SK-N-SH (cell line): ENCODE measurements at regions not wholly inside any gene's neighbourhood (a gene's known extent, or its start where the extent isn't known, plus 50 kb on each side); places are given as distances from the start of the nearest gene placed in this dataset.
"Not testable (repeated sequence)": the region's sequence is repeated elsewhere in the genome, so short reads cannot be mapped to it uniquely, and the experiment has no call there.

Experiments used
- CTCF ChIA-PET: fragments of 300-600, 350-600 bp; formaldehyde crosslinking; extraction: SDS; loops from one replicate; lab custom pipeline; 2021; lab: Yijun Ruan, JAX
- POLR2A ChIA-PET: fragments of 350-600 bp; sonication (Branson Sonifier 250); formaldehyde crosslinking; extraction: SDS; loops from one replicate; lab custom pipeline; 2020; ENCODE audit warnings: antibody characterized with exemption, inconsistent platforms; lab: Yijun Ruan, JAX
- DNase-seq: peaks from one replicate; pipeline ENCODE4 v3.0.0; 2012
- H2AFZ ChIP-seq: fragments of 200-600 bp; sonication (generic); 2 replicates; pipeline ENCODE4 v1.8.1; 2016; ENCODE audit warnings: antibody characterized with exemption, mild to moderate bottlenecking, low read depth
- H3F3A ChIP-seq: fragments of 200-600 bp; sonication (generic); replicated peaks from 2 replicates; pipeline ENCODE3; 2016; ENCODE audit warnings: antibody characterized with exemption, mild to moderate bottlenecking; ENCODE audit not compliant: insufficient read depth
- H3K27ac ChIP-seq, 2 experiments: fragments of 200-500 bp in 1 of 2; fragments of 200-600 bp in 1 of 2; sonication (Bioruptor generic) in 1 of 2; sonication (generic), shearing (Covaris generic) in 1 of 2; 2 replicates each; pipeline versions ENCODE4 v1.5.1 to v1.6.1; 2014 to 2016; ENCODE audit warnings: low read depth in 2 of 2, inconsistent platforms in 1 of 2, low read length in 1 of 2, mild to moderate bottlenecking in 1 of 2, mixed read lengths in 1 of 2
- H3K27me3 ChIP-seq: fragments of 200-600 bp; sonication (generic), shearing (Covaris generic); 2 replicates; pipeline ENCODE4 v1.6.1; 2016; ENCODE audit warnings: mixed run types; ENCODE audit not compliant: insufficient read depth
- H3K36me3 ChIP-seq, 2 experiments: fragments of 200-500 bp in 1 of 2; fragments of 200-600 bp in 1 of 2; sonication (Bioruptor generic) in 1 of 2; sonication (generic) in 1 of 2; replicated peaks in 1 of 2; 2 replicates each; pipeline versions ENCODE3 to v1.5.1; 2014 to 2016; ENCODE audit warnings: low read length in 1 of 2, mild to moderate bottlenecking in 1 of 2; ENCODE audit not compliant: insufficient read depth in 2 of 2, control insufficient read depth in 1 of 2
- H3K4me1 ChIP-seq, 2 experiments: fragments of 200-500 bp in 1 of 2; fragments of 200-600 bp in 1 of 2; sonication (Bioruptor generic) in 1 of 2; sonication (generic), shearing (Covaris generic) in 1 of 2; 2 replicates each; pipeline versions ENCODE4 v1.5.1 to v1.6.1; 2014 to 2016; ENCODE audit warnings: low read depth in 1 of 2, low read length in 1 of 2, mixed run types in 1 of 2; ENCODE audit not compliant: insufficient read depth in 2 of 2, control insufficient read depth in 1 of 2
- H3K4me2 ChIP-seq: fragments of 200-600 bp; sonication (generic), shearing (Covaris generic); 2 replicates; pipeline ENCODE4 v1.6.1; 2017; ENCODE audit warnings: mixed run types
- H3K4me3 ChIP-seq, 2 experiments: fragments of 200-500 bp in 1 of 2; fragments of 200-600 bp in 1 of 2; sonication (Bioruptor generic) in 1 of 2; sonication (generic), shearing (Covaris generic) in 1 of 2; 2 replicates each; pipeline versions ENCODE4 v1.5.1 to v1.8.1; 2014 to 2016; ENCODE audit warnings: low read depth in 2 of 2, inconsistent platforms in 1 of 2, low read length in 1 of 2, mild to moderate bottlenecking in 1 of 2, mixed read lengths in 1 of 2, moderate library complexity in 1 of 2
- H3K79me2 ChIP-seq: fragments of 200-600 bp; sonication (generic); 2 replicates; pipeline ENCODE4 v1.8.1; 2017; ENCODE audit warnings: mild to moderate bottlenecking; ENCODE audit not compliant: insufficient read depth
- H3K9ac ChIP-seq: fragments of 200-600 bp; sonication (generic); 2 replicates; pipeline ENCODE4 v1.6.1; 2017; ENCODE audit warnings: mixed run types
- H3K9me2 ChIP-seq: fragments of 200-600 bp; sonication (generic); 2 replicates; pipeline ENCODE4 v1.6.1; 2017; ENCODE audit warnings: mixed run types
- H3K9me3 ChIP-seq: fragments of 200-600 bp; sonication (generic); 2 replicates; pipeline ENCODE4 v1.6.1; 2017; ENCODE audit warnings: mixed run types, mild to moderate bottlenecking, moderate library complexity
- H4K20me1 ChIP-seq: fragments of 200-600 bp; sonication (generic); 2 replicates; pipeline ENCODE4 v1.6.1; 2017; ENCODE audit warnings: mild to moderate bottlenecking, mixed run types; ENCODE audit not compliant: insufficient read depth
- CHD2 ChIP-seq: fragments of 150-350 bp; IDR thresholded peaks from 2 replicates; pipeline ENCODE4 v1.6.1; 2018; ENCODE audit warnings: low read length; ENCODE audit not compliant: partially characterized antibody
- ELF1 ChIP-seq: IDR thresholded peaks from 2 replicates; pipeline ENCODE4 v1.4.0; 2012
- EZH2phosphoT487 ChIP-seq: fragments of 200-600 bp; sonication (generic); IDR thresholded peaks from 2 replicates; pipeline ENCODE4 v1.6.1; 2017; ENCODE audit warnings: low read depth, mixed run types, mild to moderate bottlenecking, antibody characterized with exemption, moderate library complexity, borderline replicate concordance
- JUND ChIP-seq: IDR thresholded peaks from 2 replicates; pipeline ENCODE4 v1.4.0; 2012
- MEF2A ChIP-seq: IDR thresholded peaks from 2 replicates; pipeline ENCODE4 v1.4.0; 2012; ENCODE audit warnings: low read depth, borderline replicate concordance
- MXI1 ChIP-seq: IDR thresholded peaks from 2 replicates; pipeline ENCODE4 v1.6.1; 2012; ENCODE audit warnings: mild to moderate bottlenecking, low read depth, low read length, improper control_type of control experiment
- RXRA ChIP-seq: IDR thresholded peaks from 2 replicates; pipeline ENCODE4 v1.4.0; 2012; ENCODE audit warnings: low read depth, mild to moderate bottlenecking, borderline replicate concordance
- SMC3 ChIP-seq: IDR thresholded peaks from 2 replicates; pipeline ENCODE4 v1.6.1; 2012; ENCODE audit warnings: low read depth, low read length, improper control_type of control experiment
- TCF12 ChIP-seq: IDR thresholded peaks from 2 replicates; pipeline ENCODE4 v1.4.0; 2012
- TEAD4 ChIP-seq: IDR thresholded peaks from 2 replicates; pipeline ENCODE4 v1.4.0; 2012; ENCODE audit warnings: mild to moderate bottlenecking, borderline replicate concordance; ENCODE audit not compliant: insufficient read depth
- WGBS: methylation state at CpG from one replicate; pipeline ENCODE4 v1.1.6; 2017; ENCODE audit warnings: low lambda C conversion rate; 5-methylcytosine and 5-hydroxymethylcytosine counted together
- TF ChIP-seq, protein P1 (sequence below): fragments of 200-600 bp; sonication (generic); IDR thresholded peaks from 2 replicates; pipeline ENCODE4 v1.6.1; 2017; ENCODE audit warnings: antibody characterized with exemption, mild to moderate bottlenecking, moderate library complexity
- TF ChIP-seq, protein P2 (sequence below): IDR thresholded peaks from 2 replicates; pipeline ENCODE4 v1.4.0; 2012; ENCODE audit warnings: low read depth, borderline replicate concordance
- TF ChIP-seq, protein P3 (sequence below): fragments of 150-350 bp; IDR thresholded peaks from 2 replicates; pipeline ENCODE4 v1.6.1; 2016; ENCODE audit warnings: mild to moderate bottlenecking, low read depth, low read length
- TF ChIP-seq, protein P4 (sequence below): IDR thresholded peaks from 2 replicates; pipeline ENCODE4 v1.4.0; 2012; ENCODE audit warnings: low read depth, borderline replicate concordance
- TF ChIP-seq, protein P5 (sequence below): fragments of 150-350 bp; IDR thresholded peaks from 2 replicates; pipeline ENCODE4 v1.6.1; 2017; ENCODE audit warnings: antibody characterized with exemption, low read length, low read depth, borderline replicate concordance
- TF ChIP-seq, protein P6 (sequence below): IDR thresholded peaks from 2 replicates; pipeline ENCODE4 v1.4.0; 2012; ENCODE audit warnings: low read depth

DNA sequence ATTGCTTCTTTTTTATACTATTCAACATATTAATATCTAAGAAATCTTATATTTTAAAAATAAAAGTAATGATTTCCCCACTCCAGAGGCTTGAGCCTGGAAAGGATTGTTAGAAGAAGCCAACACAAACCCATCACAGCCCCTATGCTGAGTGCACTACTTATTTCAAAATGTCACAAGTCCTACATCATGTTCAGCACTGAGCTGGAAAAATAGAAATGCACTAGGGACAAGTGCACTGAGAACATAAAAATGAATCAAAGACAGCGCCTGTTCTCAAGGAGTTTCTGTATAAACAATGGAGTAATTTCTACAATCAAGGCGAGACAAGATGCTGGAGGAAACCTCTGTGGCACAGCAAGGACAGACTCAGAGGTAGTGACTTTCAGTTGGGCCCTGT is 155.0 kb downstream of the TXNL1 start:
- Histone ChIP-seq H3K79me2 (no peaks in the 10 kb centered on the region), H3K27me3 (no peaks in the 10 kb centered on the region), H3K4me1 (no peaks in the 10 kb centered on the region), H3K27ac (no peak overlapping the region), H3K9ac (no peak overlapping the region), H3F3A (no peaks in the 10 kb centered on the region), H2AFZ (no peak overlapping the region), H3K4me2 (no peak overlapping the region), H3K36me3 (no peaks in the 10 kb centered on the region), H3K4me3 (no peak overlapping the region), H4K20me1 (no peaks in the 10 kb centered on the region), H3K9me3 (no peaks in the 10 kb centered on the region), H3K9me2 (no peaks in the 10 kb centered on the region)
- CTCF ChIA-PET, result interaction anchor here (1.3 kb wide), 1 partner anchor 12 kb away, joined by 3 read pairs; no protein-coding TSS in a partner anchor
- no peak for DNase-seq
- POLR2A ChIA-PET, result no interaction called here
- TF ChIP-seq, protein P1, sequence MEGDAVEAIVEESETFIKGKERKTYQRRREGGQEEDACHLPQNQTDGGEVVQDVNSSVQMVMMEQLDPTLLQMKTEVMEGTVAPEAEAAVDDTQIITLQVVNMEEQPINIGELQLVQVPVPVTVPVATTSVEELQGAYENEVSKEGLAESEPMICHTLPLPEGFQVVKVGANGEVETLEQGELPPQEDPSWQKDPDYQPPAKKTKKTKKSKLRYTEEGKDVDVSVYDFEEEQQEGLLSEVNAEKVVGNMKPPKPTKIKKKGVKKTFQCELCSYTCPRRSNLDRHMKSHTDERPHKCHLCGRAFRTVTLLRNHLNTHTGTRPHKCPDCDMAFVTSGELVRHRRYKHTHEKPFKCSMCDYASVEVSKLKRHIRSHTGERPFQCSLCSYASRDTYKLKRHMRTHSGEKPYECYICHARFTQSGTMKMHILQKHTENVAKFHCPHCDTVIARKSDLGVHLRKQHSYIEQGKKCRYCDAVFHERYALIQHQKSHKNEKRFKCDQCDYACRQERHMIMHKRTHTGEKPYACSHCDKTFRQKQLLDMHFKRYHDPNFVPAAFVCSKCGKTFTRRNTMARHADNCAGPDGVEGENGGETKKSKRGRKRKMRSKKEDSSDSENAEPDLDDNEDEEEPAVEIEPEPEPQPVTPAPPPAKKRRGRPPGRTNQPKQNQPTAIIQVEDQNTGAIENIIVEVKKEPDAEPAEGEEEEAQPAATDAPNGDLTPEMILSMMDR, result no peak
- TF ChIP-seq, protein P2, sequence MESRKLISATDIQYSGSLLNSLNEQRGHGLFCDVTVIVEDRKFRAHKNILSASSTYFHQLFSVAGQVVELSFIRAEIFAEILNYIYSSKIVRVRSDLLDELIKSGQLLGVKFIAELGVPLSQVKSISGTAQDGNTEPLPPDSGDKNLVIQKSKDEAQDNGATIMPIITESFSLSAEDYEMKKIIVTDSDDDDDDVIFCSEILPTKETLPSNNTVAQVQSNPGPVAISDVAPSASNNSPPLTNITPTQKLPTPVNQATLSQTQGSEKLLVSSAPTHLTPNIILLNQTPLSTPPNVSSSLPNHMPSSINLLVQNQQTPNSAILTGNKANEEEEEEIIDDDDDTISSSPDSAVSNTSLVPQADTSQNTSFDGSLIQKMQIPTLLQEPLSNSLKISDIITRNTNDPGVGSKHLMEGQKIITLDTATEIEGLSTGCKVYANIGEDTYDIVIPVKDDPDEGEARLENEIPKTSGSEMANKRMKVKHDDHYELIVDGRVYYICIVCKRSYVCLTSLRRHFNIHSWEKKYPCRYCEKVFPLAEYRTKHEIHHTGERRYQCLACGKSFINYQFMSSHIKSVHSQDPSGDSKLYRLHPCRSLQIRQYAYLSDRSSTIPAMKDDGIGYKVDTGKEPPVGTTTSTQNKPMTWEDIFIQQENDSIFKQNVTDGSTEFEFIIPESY, result no peak
- TF ChIP-seq EZH2phosphoT487, result no peak
- WGBS, result 47% methylated on average over 2 of the region's 2 CpGs

DNA sequence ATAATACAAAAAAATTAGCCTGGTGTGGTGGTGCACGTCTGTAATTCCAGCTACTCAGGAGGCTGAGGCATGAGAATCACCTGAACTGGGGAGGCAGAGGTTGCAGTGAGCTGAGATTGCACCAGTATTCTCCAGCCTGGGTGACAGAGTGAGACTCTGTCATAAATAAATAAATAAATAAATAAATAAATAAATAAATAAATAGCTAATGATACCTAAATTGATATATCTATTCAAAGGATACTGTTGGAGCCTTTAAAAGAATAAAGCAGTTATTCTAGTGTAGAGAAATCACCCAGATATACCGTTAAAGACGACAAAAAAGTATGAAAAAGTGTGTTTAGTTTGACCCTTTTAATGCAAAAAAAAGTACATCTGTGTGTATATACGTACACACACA is 155.6 kb downstream of the TXNL1 start:
- H3K36me3 ChIP-seq, H3K27ac ChIP-seq, DNase-seq, H3K4me1 ChIP-seq, H3K79me2 ChIP-seq, H4K20me1 ChIP-seq, H3K9ac ChIP-seq, POLR2A ChIA-PET, H3K9me2 ChIP-seq, H3K9me3 ChIP-seq, H3K4me2 ChIP-seq, H3F3A ChIP-seq, H3K4me3 ChIP-seq, H3K27me3 ChIP-seq, H2AFZ ChIP-seq: not testable (repeated sequence)
- CTCF ChIA-PET, result interaction anchor here (1.3 kb wide), 1 partner anchor 11 kb away, joined by 3 read pairs; no protein-coding TSS in a partner anchor
- 52% methylated on average over 4 of the region's 4 CpGs for WGBS

DNA sequence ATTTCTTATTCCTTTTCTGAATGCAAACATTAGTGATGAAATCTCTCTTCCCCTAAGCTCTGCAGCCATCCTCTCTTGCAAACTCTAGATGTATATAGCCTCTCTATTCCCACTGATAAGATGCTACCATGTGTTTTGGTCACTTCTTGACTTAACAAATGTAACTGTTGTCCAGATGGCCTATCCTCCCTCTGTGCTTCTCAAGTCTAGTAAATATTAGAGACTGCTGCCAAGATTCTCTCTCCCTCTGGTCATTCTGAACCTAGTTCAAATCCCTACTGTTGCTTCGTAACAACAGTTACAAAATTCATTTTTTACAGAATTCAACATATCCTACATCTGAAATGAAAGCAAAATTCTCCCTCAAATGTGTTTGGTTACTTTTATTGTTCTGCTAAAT is 156.6 kb downstream of the TXNL1 start:
- Histone ChIP-seq H3K27ac (no peak overlapping the region), H3K79me2 (no peaks in the 10 kb centered on the region), H3K27me3 (no peaks in the 10 kb centered on the region), H3F3A (no peaks in the 10 kb centered on the region), H3K9me3 (no peaks in the 10 kb centered on the region), H2AFZ (no peak overlapping the region), H3K36me3 (no peaks in the 10 kb centered on the region), H3K4me1 (no peaks in the 10 kb centered on the region), H3K9me2 (no peaks in the 10 kb centered on the region), H3K9ac (no peak overlapping the region), H3K4me3 (no peak overlapping the region), H4K20me1 (no peaks in the 10 kb centered on the region), H3K4me2 (no peak overlapping the region)
- CTCF ChIA-PET, result no interaction called here
- WGBS, result 32% methylated on average over 1 of the region's 1 CpG
- POLR2A ChIA-PET, result no interaction called here
- TF ChIP-seq, protein P3, sequence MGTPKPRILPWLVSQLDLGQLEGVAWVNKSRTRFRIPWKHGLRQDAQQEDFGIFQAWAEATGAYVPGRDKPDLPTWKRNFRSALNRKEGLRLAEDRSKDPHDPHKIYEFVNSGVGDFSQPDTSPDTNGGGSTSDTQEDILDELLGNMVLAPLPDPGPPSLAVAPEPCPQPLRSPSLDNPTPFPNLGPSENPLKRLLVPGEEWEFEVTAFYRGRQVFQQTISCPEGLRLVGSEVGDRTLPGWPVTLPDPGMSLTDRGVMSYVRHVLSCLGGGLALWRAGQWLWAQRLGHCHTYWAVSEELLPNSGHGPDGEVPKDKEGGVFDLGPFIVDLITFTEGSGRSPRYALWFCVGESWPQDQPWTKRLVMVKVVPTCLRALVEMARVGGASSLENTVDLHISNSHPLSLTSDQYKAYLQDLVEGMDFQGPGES, result no peak
- no peak for TF ChIP-seq MEF2A
- TF ChIP-seq TEAD4, result no peak
- TF ChIP-seq, protein P4, sequence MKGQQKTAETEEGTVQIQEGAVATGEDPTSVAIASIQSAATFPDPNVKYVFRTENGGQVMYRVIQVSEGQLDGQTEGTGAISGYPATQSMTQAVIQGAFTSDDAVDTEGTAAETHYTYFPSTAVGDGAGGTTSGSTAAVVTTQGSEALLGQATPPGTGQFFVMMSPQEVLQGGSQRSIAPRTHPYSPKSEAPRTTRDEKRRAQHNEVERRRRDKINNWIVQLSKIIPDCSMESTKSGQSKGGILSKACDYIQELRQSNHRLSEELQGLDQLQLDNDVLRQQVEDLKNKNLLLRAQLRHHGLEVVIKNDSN, result no peak
- TF ChIP-seq, protein P5, sequence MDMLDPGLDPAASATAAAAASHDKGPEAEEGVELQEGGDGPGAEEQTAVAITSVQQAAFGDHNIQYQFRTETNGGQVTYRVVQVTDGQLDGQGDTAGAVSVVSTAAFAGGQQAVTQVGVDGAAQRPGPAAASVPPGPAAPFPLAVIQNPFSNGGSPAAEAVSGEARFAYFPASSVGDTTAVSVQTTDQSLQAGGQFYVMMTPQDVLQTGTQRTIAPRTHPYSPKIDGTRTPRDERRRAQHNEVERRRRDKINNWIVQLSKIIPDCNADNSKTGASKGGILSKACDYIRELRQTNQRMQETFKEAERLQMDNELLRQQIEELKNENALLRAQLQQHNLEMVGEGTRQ, result no peak
- TF ChIP-seq, protein P6, sequence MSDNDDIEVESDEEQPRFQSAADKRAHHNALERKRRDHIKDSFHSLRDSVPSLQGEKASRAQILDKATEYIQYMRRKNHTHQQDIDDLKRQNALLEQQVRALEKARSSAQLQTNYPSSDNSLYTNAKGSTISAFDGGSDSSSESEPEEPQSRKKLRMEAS, result no peak
- TF ChIP-seq TCF12, result no peak
- TF ChIP-seq MXI1, result no peak
- no peak for TF ChIP-seq SMC3
- TF ChIP-seq ELF1, result no peak
- TF ChIP-seq CHD2, result no peak
- TF ChIP-seq JUND, result no peak
- no peak for TF ChIP-seq RXRA
- no peak for DNase-seq
